Sciatic nerve (tissue), 2 donors: ENCODE measurements at regions not wholly inside any gene's neighbourhood (a gene's known extent, or its start where the extent isn't known, plus 50 kb on each side); places are given as distances from the start of the nearest gene placed in this dataset.

Source experiments
- ATAC-seq: fragments of 200-7000 bp; cut with Tn5 transposase; one replicate; pipeline ENCODE4 v1.9.1; 2020; ENCODE audit warnings: mild to moderate bottlenecking, moderate library complexity
- DNase-seq: peaks from one replicate; pipeline ENCODE4 v3.0.0-alpha.2; 2020; ENCODE audit warnings: low spot score
- intact Hi-C: fragments of 100-400 bp; cut with DNase I; formaldehyde crosslinking; loops from one replicate; pipeline ENCODE4 v1.14.2; 2022
- donor health status: DM: no; HTN: no; CAD: no.
- donor health status: DM: no; HTN: no; CAD: no.

- no peak for DNase-seq
- intact Hi-C loops, result no loop called here
- no peak for ATAC-seq
Measured at GRCh38 chr16:17657045-17657444, 186.3 kb upstream of the XYLT1 start.

GRCh38 chr16:17654571-17654970 is 183.8 kb upstream of the XYLT1 start:
- ATAC-seq, result no peak
- intact Hi-C loops, result no loop called here
- no peak for DNase-seq

GRCh38 chr16:17654142-17654541 is 183.4 kb upstream of the XYLT1 start:
- intact Hi-C loops, result no loop called here
- ATAC-seq (no peak), DNase-seq (no peak)

- ATAC-seq, result no peak
- DNase-seq, result no peak
- intact Hi-C loops, result no loop called here
Measured at GRCh38 chr16:17647879-17648872, 177.4 kb upstream of the XYLT1 start.

- intact Hi-C loops, result no loop called here
- DNase-seq (no peak), ATAC-seq (no peak)
Measured at GRCh38 chr16:17643935-17644334, 173.2 kb upstream of the XYLT1 start.

- intact Hi-C loops, result no loop called here
- ATAC-seq, result no peak
- DNase-seq, result no peak
Measured at GRCh38 chr16:17641990-17642389, 171.2 kb upstream of the XYLT1 start.

GRCh38 chr16:17638134-17638533 is 167.4 kb upstream of the XYLT1 start:
- ATAC-seq, result no peak
- intact Hi-C loops, result no loop called here
- no peak for DNase-seq

GRCh38 chr16:17635183-17635582 is 164.4 kb upstream of the XYLT1 start:
- DNase-seq (no peak), ATAC-seq (no peak)
- intact Hi-C loops, result no loop called here

- no peak for ATAC-seq
- intact Hi-C loops, result no loop called here
Measured at GRCh38 chr16:17633181-17633951, 162.6 kb upstream of the XYLT1 start.

GRCh38 chr16:17632667-17633066 is 161.9 kb upstream of the XYLT1 start:
- no peak for ATAC-seq
- intact Hi-C loops, result no loop called here
- no peak for DNase-seq

More at GRCh38 chr16:17633181-17633951, 162.6 kb upstream of the XYLT1 start:
- no peak for DNase-seq

- ATAC-seq (no peak), DNase-seq (no peak)
- intact Hi-C loops, result no loop called here
Measured at GRCh38 chr16:17629936-17630335, 159.2 kb upstream of the XYLT1 start.

- intact Hi-C loops, result no loop called here
- no peak for ATAC-seq
- no peak for DNase-seq
Measured at GRCh38 chr16:17628983-17629382, 158.2 kb upstream of the XYLT1 start.

GRCh38 chr16:17622366-17622765 is 151.6 kb upstream of the XYLT1 start:
- intact Hi-C loops, result no loop called here
- DNase-seq (no peak), ATAC-seq (no peak)

- ATAC-seq, result no peak
- intact Hi-C loops, result no loop called here
- DNase-seq, result no peak
Measured at GRCh38 chr16:17619261-17619660, 148.5 kb upstream of the XYLT1 start.

- ATAC-seq (no peak), DNase-seq (no peak)
- intact Hi-C loops, result no loop called here
Measured at GRCh38 chr16:17617021-17617552, 146.3 kb upstream of the XYLT1 start.

GRCh38 chr16:17612336-17612735 is 141.6 kb upstream of the XYLT1 start:
- no peak for ATAC-seq
- DNase-seq, result no peak
- intact Hi-C loops, result no loop called here

GRCh38 chr16:17607609-17608008 is 136.8 kb upstream of the XYLT1 start:
- intact Hi-C loops, result no loop called here
- ATAC-seq (no peak), DNase-seq (no peak)

GRCh38 chr16:17607075-17607509 is 136.3 kb upstream of the XYLT1 start:
- no peak for DNase-seq
- no peak for ATAC-seq
- intact Hi-C loops, result no loop called here

- intact Hi-C loops, result no loop called here
- no peak for DNase-seq
- no peak for ATAC-seq
Measured at GRCh38 chr16:17606460-17606859, 135.7 kb upstream of the XYLT1 start.

- intact Hi-C loops, result no loop called here
- ATAC-seq (no peak), DNase-seq (no peak)
Measured at GRCh38 chr16:17605784-17606183, 135.0 kb upstream of the XYLT1 start.
